ENCODE measurements at regions not wholly inside any gene's neighbourhood (a gene's known extent, or its start where the extent isn't known, plus 50 kb on each side); places are given as distances from the start of the nearest gene placed in this dataset.
"Not testable (repeated sequence)": the region's sequence is repeated elsewhere in the genome, so short reads cannot be mapped to it uniquely, and the experiment has no call there.

GRCh38 chrX:88146577-88146976, 600.4 kb upstream of the CPXCR1 start:
- no peaks in the 10 kb centered on the region for H3K27me3 ChIP-seq
- no peak for DNase-seq (ENCODE audit: low read depth in 1 of 2, low spot score in 1 of 2)

DNA sequence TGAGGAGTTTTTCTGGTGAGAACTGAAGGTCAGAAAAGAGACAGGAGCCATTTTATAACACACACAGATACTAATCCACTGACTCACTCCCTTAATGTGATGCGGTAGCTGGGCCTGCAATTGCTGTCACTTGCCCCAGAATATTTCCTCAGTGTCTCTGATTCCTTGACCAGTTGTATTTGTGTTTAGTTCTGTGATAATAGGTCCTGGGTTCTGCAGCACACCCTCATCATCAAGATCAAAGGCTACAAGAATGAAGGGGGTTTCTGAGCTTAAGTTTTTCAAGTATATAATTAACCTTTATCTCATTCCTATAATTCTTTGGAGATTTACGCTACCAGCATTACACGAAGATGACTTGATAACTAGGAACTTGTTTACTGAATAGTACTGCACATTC, 576.5 kb upstream of the CPXCR1 start:
- Histone ChIP-seq H3K9me3 (ENCODE audit: low read depth) (no peaks in the 10 kb centered on the region), H3K4me1 (ENCODE audit: low read depth) (peaks cover 13% of the 10 kb centered on the region), H3K36me3 (no peaks in the 10 kb centered on the region), H3K4me3 (no peak overlapping the region), H3K27me3 (no peaks in the 10 kb centered on the region), H3K27ac (no peak overlapping the region)
- TF ChIP-seq, protein P1, sequence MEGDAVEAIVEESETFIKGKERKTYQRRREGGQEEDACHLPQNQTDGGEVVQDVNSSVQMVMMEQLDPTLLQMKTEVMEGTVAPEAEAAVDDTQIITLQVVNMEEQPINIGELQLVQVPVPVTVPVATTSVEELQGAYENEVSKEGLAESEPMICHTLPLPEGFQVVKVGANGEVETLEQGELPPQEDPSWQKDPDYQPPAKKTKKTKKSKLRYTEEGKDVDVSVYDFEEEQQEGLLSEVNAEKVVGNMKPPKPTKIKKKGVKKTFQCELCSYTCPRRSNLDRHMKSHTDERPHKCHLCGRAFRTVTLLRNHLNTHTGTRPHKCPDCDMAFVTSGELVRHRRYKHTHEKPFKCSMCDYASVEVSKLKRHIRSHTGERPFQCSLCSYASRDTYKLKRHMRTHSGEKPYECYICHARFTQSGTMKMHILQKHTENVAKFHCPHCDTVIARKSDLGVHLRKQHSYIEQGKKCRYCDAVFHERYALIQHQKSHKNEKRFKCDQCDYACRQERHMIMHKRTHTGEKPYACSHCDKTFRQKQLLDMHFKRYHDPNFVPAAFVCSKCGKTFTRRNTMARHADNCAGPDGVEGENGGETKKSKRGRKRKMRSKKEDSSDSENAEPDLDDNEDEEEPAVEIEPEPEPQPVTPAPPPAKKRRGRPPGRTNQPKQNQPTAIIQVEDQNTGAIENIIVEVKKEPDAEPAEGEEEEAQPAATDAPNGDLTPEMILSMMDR (IDR thresholded peaks at IDR 0.05; ENCODE audit: low read depth, low read length), result no peak
- DNase-seq (ENCODE audit: low read depth in 1 of 2, low spot score in 1 of 2), result no peak

More at GRCh38 chrX:88146577-88146976, 600.4 kb upstream of the CPXCR1 start:
- TF ChIP-seq, protein P1 (IDR thresholded peaks at IDR 0.05; ENCODE audit: low read depth, low read length), result no peak
- H3K27ac ChIP-seq, result no peak overlapping the region
- H3K4me3 ChIP-seq, result no peak overlapping the region
- no peaks in the 10 kb centered on the region for H3K36me3 ChIP-seq
- H3K9me3 ChIP-seq (ENCODE audit: low read depth), result no peaks in the 10 kb centered on the region
- no peaks in the 10 kb centered on the region for H3K4me1 ChIP-seq (ENCODE audit: low read depth)

- not testable (repeated sequence) for DNase-seq (ENCODE audit: low read depth in 1 of 2, low spot score in 1 of 2); H3K27ac ChIP-seq; H3K4me3 ChIP-seq; H3K36me3 ChIP-seq; H3K9me3 ChIP-seq (ENCODE audit: low read depth); H3K27me3 ChIP-seq
- H3K4me1 ChIP-seq (ENCODE audit: low read depth), result peaks cover 13% of the 10 kb centered on the region
These were observed 573.0 kb upstream of the CPXCR1 start for GRCh38 chrX:88173932-88174440.

DNA sequence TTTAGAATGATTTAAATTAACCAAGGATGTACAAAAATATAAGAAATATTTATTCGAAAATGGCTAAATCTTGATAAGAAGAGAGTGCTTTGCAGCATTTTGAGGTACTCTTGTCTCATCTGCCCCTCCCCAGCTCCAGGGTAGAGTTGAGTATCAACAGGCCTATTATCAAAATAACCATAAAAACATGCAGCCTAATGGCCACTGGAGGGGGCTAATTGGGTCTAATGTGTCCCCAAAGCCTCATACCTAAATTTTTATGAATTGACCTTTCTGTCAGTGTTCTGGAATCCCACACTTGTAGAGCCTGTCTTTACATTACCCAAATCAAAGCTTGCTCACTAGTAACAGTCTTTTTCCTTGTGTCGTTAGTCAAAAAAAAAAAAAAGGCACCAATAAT, 544.9 kb upstream of the CPXCR1 start:
- DNase-seq (ENCODE audit: low read depth in 1 of 2, low spot score in 1 of 2), result no peak

DNA sequence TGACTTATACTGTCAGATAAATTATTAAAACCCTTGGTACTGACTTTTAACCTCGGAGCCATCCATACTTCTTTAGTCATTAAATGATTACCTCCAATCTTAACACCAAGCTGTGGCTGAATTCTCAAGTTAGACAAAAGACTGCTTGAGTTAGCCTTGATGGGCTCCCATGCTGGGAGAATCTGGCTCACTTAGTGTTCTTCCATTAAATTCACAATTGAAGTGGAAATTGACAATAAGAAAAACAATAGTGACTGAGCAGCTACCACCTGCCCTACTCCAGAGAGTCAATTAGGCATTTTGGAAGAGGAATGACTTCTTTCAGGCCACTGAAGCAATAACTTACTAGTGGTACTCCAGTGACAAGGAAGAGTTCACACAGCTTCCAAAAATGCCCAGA, 503.0 kb upstream of the CPXCR1 start:
- Histone ChIP-seq H3K9me3 (ENCODE audit: low read depth) (no peaks in the 10 kb centered on the region), H3K27me3 (no peaks in the 10 kb centered on the region), H3K4me3 (no peak overlapping the region), H3K27ac (no peak overlapping the region), H3K36me3 (no peaks in the 10 kb centered on the region), H3K4me1 (ENCODE audit: low read depth) (no peaks in the 10 kb centered on the region)
- no peak for DNase-seq (ENCODE audit: low read depth in 1 of 2, low spot score in 1 of 2)
- TF ChIP-seq, protein P1 (IDR thresholded peaks at IDR 0.05; ENCODE audit: low read depth, low read length), result no peak

More for the DNA sequence above, 544.9 kb upstream of the CPXCR1 start:
- no peak overlapping the region for H3K27ac ChIP-seq
- no peaks in the 10 kb centered on the region for H3K36me3 ChIP-seq
- H3K4me3 ChIP-seq, result no peak overlapping the region
- TF ChIP-seq, protein P1 (IDR thresholded peaks at IDR 0.05; ENCODE audit: low read depth, low read length), result no peak
- H3K9me3 ChIP-seq (ENCODE audit: low read depth), result no peaks in the 10 kb centered on the region
- H3K27me3 ChIP-seq, result no peaks in the 10 kb centered on the region
- H3K4me1 ChIP-seq (ENCODE audit: low read depth), result no peaks in the 10 kb centered on the region

DNA sequence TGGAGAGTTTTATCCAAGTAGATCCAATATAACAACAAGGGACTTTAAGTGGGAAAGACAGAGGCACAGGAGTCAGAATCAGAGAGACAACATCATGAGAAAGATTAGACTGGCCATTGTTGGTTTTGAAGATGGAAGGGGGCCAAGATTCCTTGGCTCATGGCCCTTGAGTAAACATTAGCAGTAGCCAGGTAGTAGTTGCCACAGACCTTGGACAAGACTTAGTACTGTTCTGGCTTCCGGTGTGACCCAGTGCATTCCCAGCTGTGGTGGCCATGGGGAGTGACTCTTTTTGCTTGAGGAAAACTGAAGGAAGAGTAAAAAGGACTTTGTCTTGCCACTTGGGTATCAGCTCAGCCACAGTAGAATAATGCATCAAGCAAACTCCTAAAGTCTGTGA, 462.2 kb upstream of the CPXCR1 start:
- TF ChIP-seq, protein P1 (IDR thresholded peaks at IDR 0.05; ENCODE audit: low read depth, low read length), result no peak
- no peak for DNase-seq (ENCODE audit: low read depth in 1 of 2, low spot score in 1 of 2)
- H3K9me3 ChIP-seq (ENCODE audit: low read depth), result no peaks in the 10 kb centered on the region
- no peak overlapping the region for H3K27ac ChIP-seq
- no peak overlapping the region for H3K4me3 ChIP-seq
- H3K4me1 ChIP-seq (ENCODE audit: low read depth), result no peaks in the 10 kb centered on the region
- no peaks in the 10 kb centered on the region for H3K36me3 ChIP-seq
- H3K27me3 ChIP-seq, result no peaks in the 10 kb centered on the region

- not testable (repeated sequence) for H3K4me3 ChIP-seq; H3K9me3 ChIP-seq (ENCODE audit: low read depth); H3K36me3 ChIP-seq; DNase-seq (ENCODE audit: low read depth in 1 of 2, low spot score in 1 of 2); H3K27me3 ChIP-seq; H3K27ac ChIP-seq; H3K4me1 ChIP-seq (ENCODE audit: low read depth)
These were observed 433.1 kb upstream of the CPXCR1 start for GRCh38 chrX:88313972-88314371.
